DMS53 treated with DMSO at 0.1 percent for 48 hours (cell line): ENCODE measurements at regions not wholly inside any gene's neighbourhood (a gene's known extent, or its start where the extent isn't known, plus 50 kb on each side); places are given as distances from the start of the nearest gene placed in this dataset.

Source experiments
- DNase-seq: peaks from one replicate; lab custom pipeline; 2025; ENCODE audit not compliant: unreplicated experiment; lab: John Stamatoyannopoulos, UW

DNA sequence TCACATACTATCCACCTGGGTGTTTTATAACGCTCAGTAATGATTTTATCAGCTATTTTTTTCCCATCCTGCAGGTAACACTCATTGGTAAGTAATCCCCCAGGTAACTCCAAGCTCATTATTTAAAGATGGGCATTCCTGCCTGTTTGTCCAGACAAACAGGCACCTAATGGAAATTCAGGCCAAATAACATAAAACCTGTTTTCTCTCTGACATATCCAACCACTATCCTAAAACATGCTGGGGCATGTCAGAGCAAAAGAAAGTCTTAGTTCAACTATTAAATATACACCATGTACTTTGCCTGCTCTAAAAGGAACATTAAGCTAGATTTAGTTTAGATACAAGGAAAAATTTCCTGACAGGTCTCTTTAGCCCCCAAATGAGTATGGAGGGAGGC is 987.7 kb downstream of the TTLL7 start:
- no peak for DNase-seq

DNA sequence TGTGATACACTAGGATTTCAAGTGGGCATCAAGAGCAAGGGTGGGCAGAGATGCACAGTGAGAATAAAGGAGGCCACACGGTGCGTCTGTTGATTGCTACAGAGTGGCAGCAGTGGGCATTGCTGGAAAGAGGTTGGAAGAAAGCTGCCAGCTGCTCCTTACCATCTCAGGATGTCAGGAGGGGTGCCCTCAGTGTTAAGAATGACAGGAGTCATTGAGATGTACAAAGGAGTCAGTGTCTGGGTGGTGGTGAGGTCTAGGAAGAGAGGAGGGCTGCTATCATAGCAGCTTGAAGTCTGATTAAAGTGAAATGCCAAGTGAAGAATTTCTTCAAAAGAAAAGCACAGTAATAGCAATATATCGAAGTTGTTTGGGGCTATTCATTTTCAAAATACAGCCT is 992.7 kb downstream of the TTLL7 start:
- DNase-seq, result no peak

DNA sequence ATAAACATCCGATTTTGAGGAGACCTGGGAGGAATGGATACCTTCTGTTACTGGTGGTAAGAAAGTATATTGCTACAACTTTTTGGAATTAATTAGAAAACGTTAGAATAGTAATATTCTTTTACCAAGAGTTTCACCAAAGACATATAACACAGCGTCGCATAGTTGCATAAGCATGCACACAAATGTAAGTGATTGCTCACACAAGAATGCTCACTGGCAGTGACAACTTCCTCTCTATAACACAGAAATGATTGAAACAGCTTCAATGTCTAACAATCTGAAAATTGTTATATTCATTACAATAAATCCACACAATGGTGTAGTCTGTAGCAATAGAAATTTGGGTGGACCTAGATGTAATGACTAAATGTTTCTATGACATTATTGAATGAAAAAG is 998.6 kb downstream of the TTLL7 start:
- no peak for DNase-seq

DNA sequence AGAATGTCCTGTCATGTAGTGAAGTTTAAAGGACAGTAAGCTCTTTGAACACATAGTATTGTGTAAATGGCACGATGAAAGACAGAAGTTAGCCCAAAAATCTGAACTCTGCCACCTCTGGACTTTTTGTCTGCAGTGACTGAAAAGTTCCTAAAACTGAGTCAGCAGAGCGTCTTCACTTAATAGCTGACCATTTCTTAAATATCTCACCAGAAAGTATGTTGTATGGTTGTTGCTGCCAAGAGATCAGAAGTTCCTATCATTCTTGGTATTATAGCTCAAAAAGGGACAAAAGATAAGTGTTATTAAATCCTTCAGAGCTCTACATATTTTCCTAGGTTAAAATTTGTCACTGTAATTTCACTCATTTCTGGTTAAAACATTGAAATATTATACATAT is 1003.0 kb downstream of the TTLL7 start:
- DNase-seq, result no peak

DNA sequence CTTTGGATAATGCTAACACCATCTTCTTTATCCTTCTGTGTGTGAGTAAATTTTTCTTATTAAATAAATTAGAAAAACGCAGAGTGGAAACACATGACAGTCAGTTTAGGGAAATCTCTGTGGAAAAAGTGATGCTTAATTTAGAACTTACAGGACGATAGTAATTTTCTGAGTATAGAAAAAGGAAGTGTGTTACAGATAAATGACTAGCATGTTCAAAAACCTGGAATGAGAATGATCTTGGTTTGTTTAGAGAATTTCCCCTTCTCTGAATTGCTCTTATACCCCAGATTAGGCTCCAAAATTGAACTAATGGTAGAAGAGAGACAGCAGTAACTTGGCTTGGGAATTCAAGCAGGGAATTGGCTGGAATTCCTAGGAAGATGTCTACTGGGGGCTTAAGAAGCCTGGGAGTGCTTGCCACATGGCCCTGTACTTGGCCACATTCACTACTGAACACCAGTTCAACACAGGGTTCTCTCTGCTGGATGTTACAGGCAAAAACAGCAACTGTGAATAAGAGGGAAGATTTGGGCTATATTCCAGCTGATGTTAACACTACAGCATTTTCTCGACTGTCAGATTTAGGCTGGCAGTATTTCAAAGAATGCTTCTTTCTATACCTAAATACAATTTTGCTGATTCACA is 1004.2 kb downstream of the TTLL7 start:
- no peak for DNase-seq

DNA sequence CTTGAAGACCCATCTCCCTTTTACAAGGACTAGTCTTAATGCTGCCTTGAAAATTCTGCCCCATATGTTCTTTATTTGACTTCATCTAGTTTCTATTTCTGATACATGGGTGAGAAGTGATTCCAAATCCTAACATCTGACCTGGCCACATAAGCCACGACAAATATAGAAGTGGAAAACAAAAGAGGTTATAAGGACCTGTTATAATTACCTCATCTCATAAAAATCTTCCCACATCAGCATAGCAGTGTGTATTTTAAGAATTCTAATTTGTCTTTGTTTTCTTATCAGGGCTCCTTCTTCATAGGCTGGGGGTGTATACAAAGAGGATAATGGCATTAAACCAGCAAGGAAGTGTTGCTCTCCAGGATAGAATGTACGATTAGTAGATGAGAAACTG is 1007.4 kb downstream of the TTLL7 start:
- no peak for DNase-seq

DNA sequence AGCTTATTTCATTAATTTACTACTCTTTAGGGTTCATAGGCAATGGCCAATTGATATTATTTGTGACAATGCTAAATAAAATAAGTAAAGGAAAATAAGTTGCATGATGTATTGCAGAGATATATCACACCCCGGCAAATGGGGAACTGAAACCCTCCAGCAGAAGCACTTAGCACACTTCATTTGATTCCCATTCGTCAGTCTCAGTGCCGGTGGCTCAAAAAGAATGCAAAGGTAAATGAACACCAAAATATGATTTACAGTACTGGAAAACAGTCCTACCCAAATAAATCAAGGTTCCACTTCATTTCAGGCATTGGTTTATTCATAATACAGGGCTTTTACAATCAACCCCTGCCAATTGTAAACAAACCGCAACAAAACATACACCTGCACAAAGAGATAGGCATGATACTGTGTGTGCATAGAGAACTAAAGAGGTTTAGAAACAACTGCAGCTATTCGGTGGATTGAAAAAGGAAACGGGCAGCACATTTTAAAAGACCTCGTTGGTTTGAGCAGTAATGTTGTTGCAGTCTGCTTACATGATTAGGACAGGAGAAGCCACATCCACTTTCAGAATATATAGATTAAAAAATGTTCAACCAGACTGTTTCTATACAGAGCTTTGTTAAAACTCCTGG is 1019.2 kb downstream of the TTLL7 start:
- peak; percentile 53 for DNase-seq

DNA sequence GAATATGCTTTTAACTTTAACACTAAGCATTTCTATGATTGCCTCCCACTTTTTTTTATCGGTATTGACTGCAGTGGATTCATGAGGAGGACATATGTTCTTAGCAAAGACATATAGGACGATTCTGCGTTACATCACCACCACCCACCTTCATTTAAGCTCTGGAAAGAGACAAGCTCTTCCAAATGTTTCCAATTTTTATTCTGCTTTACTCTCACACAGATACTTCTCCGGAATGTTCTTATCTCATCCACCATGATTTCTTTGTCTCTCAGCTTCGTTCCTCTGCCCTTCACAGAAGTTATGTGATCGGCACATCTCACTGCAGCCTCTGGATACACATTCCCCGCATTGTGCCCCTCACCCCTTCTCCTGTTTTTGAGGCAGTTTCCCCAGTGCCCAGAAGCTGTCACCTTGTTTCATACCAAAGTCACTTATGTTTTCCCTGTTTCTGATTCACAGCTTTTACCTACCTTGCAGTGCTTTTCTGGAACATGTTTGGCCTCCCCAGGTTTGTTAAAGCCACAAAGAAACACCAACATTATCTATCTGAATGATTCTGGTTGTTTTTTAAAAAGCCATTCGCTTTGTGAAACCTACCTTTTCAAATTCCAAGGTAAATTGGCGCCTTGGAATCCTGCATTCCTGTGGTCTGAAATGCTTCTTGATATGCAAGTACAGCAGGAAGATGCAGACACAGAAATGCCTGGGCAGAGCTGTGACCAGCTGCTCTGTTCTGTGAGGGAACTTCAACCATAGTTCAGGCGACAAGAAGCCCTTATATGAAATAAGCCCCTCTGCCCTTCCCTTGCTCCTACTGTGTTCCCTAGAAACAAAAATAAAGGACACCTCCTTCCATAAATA is 1020.2 kb downstream of the TTLL7 start:
- DNase-seq, result no peak

DNA sequence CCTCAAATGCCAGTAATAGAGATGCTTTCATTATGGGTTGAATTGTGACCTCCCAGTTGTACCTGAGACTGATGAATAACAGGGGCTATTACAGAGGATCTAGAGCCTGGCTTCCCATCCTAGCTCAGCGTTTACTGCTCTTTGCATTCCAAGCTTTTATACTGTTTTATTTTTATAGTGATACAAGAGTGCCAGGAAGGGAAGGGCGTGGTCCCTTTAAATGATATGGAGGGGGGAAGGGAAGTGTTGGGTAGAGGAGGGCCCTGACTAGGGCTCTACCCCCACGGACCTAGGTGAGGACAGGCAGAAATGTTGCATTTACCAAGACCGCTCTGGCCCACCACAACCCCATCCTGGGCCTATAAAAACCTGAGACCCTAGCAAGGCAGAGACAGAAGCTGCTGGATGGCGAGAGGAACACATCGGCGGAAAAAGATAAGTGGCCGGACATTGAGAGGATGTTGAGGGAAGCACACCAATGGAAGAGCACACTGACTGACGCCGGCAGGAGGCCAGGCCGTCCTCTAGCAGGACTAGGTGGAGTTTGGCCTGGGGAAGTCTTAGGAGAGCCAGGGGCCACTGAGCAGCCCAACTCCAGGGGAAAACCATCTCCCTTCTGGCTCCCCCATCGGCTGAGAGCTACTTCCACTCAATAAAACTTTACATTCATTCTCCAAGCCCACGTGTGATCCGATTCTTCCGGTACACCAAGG is 1025.9 kb downstream of the TTLL7 start:
- DNase-seq, result no peak

DNA sequence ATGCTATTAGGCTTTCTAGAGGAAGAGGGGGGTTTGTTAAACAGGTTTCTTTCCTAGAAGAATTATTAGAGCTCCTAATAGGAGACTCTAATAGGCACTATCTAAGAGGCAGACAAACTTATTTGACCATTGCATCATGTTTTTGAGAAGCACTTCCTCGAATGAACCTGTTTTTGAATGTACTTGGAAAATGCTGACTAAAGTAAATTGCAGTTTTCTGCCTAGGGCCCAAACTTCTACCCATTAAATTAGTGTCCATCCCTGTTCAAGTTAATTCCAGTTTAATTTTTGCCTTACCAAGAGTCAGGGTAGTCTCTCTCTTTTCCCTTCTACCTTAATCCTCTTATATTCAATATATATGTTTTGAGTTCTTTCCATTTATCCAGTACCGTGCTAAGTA is 1029.6 kb downstream of the TTLL7 start:
- no peak for DNase-seq

DNA sequence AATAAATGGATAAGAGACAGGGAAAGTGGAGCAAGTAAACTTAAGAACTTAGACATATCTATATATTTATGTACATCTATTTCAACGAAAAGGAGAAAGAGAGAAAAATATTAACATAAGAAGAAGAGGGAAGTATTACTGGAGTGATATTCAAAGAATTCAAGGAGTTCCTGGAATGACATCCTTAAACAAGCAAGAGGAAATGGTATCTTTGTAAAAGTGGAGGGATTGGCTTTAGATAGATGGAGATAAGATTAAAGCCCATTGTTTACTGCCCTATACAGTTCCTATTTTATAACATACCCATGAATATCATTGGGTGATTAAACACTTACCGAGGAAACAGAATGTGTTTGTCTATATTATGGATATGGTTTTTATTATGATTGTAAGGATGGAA is 1036.3 kb downstream of the TTLL7 start:
- DNase-seq, result no peak

DNA sequence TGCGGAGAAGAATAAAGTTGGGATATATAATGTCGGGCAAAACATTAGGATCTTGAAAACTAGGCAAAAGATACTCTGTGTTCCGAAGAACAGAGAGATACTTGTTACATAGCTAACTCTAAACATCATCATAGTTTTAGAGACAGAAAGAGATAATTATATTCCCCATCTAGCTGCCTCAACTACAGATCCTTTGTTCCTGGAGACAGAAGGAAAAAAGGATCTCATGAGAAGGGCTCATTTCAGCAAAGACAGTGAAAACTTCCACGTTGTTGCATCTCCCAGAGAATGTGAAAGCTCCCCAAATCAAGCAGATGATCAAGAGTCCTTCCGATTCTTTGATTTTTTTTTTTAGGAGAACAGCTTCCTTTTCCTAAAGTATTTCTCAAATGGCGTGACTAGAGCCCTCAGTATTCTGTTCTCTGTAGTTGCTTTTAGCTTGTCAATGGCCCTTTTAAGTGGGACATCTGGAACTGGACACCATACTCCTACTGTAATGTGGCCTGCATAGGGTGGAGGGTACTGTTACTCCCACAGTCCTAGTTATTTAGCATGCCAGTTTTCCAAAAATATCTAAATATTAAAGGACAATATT is 1048.2 kb downstream of the TTLL7 start:
- DNase-seq, result no peak

DNA sequence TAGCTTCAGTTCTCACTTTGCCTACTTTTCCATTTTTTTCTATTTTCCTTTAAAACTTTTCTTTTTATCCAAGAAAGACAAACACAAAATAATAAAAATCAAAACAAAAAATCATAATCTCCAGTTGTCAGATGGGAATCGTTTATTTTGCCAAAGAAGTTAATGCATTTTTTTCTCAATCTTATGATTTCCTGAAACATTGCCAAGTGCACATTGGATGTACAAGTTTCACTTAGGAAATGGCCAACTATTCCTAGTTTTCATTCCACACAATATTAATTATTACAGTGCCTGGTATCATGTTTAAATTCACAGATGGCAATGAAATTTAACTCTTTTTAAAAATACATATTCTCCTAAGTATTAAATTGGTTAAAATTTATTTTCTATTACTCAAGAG is 1050.5 kb downstream of the TTLL7 start:
- no peak for DNase-seq

DNA sequence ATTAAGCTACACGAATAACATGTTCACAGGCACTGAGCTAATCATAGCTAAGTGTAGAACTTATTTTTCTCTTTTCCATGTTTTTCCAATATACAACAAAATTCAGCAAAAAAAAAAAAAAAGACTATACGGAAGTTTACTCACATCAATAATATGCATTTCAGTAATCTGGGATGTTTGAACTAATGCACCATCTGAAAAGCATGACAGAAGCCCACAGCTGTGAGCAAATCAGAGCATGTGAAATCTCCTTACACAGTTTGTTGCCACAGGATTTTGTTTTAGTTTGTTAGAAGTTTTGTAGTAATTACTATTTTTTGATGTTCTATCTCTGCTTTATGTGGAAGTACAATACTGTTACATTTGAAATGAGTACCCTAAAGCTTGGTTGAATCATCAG is 1051.7 kb downstream of the TTLL7 start:
- DNase-seq, result no peak

DNA sequence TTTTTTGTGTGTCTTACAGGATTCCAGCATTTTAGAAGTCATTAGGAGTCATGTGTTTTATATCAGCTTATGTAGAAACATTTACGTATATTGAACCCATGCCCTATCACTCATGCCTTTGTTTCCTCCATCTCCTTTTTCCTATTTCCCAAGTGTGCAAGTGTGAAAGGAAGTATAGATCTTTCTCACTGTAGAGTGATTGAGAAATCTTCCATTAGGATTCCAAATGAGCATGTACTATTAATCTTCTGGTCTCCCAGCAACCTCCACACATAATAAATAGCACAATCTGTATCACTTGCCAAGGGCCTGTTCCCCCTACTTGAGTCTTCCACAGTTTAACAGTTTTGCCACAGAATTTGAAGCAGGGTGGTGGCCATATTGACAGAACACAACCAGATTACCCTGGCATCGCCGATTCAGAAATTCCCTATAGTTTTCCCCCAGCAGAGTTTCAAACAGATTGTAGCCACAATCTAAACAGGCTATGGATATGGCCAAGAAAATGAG is 1052.8 kb downstream of the TTLL7 start:
- no peak for DNase-seq

DNA sequence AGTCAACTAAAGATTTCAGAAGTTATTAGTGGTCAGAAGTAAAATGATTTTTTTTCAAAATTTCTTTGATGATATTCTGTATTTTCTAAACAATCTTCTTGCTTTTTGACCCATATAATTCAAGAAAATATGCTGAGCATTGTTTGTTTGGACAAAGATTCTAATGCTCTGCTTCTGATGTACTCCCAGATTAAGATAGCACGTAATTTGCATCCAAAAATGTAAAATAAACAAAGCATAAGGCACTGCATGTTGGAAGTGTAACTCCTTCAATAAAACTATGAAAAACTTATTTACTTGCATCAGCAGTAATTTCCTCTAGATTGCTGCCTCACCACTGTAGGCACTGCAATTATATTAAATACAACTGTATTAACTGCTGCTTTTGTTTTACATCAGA is 1054.1 kb downstream of the TTLL7 start:
- no peak for DNase-seq

DNA sequence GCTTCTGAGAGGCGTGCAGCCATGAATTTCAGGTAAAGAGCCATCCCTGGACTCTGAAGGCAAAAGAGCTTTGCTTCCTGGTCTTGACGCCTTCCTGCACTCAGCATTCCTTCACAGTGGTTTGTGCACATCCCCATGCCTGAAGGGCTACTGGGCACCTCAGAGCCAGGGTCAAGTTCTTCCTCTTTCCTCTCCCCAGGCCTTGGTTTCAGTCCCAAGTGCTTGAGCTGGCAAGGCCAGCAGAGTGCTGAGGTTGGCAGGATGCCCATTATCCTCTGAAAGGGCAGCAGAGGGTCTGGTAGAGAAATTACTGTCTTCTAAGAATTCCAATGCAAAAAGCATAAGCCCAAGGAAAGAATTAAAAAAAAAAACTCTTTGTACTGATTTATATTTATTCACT is 1064.9 kb downstream of the TTLL7 start:
- no peak for DNase-seq

DNA sequence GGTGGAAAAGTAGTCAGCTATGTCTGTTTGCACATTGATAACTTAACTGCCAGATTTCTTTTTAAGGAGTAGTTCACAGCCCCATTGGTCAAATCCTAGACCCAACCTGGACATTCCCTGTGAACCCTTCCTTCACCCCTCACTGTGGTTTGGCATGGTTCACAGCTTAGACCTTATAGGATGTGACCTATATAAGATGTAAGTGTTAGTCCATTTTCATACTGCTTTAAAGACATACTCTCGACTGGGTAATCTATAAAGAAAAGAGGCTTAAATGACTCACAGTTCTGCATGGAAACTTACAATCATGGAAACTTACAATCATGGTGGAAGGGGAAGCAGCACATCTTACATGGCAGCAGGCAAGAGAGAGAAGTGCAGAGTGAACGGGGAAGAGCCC is 1066.2 kb downstream of the TTLL7 start:
- no peak for DNase-seq

DNA sequence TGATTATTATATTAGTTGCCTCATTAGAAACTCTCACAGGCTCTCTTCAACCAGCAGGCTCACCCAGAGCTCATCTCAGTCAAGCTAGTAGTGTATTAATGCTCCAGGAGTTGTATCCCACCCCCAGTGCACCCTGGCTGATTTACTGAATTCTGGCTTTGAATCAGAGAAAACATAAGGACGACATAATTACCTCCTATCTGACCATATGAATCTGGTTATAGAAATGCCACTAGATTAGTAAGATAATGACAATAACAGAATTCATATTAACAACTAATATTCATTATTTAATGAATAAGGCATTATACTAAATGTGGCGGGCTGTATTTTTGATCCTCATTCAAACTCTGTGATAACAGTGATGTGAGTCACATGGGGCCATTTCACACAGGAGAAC is 1066.7 kb downstream of the TTLL7 start:
- no peak for DNase-seq

DNA sequence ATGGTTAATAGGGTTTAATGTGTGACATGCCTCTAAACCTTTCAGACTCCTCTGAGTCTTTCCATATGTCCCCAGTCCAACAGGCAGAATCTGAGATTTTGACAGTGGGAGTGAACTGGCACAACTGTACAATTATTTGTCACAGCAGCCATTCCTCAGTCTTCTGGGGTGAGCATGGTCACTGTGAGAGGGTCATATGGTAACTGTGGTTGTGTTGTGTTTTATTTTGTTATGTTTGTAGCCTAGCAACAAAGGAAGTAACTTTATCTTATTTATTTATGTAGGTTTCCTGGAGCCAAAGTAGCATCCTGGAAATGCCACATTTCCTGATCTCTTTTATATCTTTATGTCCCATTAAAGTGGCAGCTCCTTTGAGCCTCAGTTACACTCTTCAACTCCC is 1067.9 kb downstream of the TTLL7 start:
- no peak for DNase-seq

DNA sequence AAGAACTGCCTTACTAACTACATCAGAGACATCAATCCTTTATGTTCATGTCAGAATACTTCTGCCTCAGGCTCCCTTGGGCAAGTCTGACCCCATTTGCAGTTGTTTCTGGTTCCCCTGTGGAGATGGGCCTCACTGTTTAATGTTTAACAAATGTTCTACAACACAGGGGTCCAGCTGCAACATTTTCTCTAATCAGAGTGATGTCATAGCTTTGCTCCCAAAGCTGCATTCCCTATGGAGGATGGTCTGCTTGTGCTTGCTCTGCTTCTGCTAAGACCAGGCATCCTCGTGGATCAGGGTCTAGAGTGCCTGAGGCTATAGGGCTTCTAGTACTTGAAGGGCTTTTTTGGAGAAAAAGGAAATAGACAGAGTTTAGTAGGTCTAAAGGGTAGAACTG is 1071.2 kb downstream of the TTLL7 start:
- no peak for DNase-seq
